ENCODE measurements at regions not wholly inside any gene's neighbourhood (a gene's known extent, or its start where the extent isn't known, plus 50 kb on each side); places are given as distances from the start of the nearest gene placed in this dataset.
"Not testable (repeated sequence)": the region's sequence is repeated elsewhere in the genome, so short reads cannot be mapped to it uniquely, and the experiment has no call there.

DNA sequence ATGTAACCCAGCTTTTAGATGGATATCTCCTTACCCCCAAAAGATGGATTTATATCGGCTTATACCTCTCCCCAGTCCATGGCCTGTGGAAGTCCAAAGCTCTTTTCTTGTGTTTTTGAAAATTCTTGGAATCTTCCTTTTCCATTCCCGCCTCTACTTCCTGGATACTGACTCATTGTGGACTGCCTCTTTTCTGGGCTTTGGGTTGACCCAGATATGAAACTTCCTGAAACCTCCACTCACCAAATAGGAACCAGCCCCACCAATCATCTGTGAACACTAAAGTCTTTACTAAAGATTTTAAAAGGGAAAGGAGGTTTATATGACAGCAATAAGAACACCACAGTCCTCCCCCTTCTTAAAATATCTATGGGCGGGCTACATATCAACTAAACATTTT is 163.4 kb upstream of the SYN3 start:
- no peak for DNase-seq

DNA sequence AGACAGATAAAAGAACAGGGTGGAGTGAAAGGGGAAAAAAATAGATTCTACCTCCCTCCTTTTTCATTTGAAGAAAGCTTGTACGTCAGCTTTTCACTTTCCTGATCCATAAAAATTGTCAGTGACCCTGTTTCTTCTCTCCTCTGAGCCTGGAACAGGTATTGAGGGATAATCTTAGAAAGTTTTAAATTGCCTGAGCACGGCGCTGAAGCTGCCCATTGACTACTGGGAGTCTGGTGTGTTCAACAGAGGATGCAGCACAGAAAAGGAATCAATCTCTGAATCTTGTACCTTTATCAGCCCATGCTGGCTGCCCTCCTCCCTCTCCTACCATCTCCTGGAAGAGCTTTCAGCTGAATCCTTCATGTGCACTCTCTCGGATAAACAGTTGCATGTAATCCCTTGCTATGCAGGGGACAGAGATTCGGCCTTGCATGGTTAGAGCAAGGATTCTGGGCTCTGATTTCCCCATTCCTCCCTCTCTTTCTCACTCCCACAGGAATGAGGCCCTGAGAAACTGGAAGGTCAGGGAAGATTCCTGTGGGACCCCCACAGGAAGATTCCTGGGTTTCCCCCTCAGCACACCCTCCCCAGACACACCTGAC is 162.4 kb upstream of the SYN3 start:
- no peak for DNase-seq

DNA sequence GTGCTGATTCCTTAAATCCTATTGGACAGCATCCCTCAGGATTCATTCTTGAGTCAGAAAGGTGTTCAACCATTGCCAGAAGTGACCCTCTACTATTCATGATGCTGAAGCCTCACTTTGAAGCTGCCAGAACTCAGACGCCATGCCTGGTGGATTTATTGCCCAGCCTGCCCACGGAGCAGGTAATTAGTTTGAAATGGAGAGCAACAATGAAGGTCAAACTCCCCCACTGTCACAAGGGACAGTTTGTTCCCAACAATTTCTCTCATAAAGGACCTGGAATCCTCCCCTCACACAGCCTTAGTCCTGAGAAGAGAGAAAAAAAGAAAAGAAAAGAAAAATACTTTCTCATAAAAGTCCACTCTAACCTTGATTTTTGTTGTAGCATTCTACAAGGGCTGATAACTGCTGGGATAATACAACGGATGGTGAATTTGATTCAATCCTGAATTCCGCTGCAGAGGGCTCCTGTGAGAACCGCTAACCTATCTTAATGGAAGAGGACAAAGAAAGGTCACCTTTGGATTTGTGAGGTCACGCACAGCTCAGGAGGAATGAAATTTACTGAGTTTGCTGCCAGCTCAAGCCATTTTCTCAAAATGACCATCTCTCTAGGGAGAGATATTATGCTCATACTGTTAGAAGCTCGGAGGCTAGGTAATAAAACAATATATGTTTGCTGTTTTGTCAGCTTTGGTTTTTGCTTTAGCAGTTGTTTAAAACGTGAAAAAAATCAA is 161.6 kb upstream of the SYN3 start:
- DNase-seq, result no peak

DNA sequence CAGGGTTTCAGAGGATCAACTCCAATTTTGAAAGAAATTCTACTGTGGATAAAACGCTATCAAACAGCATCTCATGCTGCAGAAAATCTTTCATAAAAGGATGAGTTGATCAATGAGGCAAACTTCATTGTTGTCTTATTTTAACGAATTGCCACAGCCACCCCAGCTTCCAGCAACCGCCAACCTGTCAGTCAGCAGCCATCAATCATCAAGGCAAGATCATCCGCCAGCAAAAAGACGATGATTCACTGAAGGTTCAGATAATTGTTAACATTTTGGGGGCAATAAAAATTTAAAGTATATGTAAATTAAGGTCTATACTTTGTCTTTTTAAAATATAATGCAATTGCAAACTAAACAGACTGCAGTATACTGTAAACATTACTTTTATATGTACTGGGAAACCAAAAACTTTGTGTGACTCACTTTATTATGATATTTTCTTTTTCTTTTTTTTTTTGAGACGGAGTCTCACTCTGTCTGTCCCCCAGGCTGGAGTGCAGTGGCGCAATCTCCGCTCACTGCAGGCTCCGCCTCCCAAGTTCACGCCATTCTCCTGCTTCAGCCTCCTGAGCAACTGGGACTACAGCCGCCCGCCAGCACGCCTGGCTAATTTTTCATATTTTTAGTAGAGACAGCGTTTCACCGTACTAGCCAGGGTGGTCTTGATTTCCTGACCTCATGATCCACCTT is 155.3 kb upstream of the SYN3 start:
- no peak for DNase-seq

DNA sequence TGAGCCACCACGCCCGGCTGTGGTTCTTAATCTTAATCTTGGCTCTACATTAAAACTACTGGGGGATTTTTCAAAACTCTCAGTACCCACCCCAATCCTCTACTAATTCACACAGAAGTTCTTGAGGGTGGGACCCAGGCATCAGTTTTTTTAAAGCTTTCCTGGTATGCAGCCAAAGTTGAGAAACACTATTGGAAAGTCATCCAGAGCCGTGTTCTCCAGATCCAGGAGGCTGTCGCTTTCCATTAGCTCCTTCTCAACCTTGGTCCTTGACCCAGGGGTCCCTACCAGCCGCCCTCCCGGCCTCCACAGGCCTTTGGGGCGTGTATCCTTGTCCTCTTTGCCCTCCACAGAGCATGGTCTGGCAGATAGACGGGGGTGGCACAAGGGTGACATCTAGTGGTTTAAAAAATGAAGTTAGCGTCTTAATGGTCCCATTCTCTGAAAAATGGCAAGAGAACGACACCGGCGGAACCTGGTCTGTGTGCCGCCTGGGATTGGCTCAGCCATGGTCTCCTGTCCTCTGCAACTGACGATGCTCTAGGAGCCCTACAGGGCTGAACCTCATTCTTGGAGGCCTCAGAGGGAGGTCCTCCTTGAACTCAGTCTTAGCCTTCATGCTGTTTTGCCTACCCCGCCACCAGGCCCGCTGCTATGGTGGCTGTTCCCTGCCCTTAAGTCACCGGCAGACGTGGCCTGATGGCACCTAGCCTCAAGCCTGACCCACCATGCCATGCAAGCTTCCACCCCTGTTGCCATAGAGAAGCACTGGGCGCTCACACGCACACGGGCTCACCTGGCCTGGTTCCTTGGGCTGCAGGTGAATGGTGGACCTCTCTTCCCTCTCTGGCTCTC is 152.0 kb upstream of the SYN3 start:
- DNase-seq, result no peak

DNA sequence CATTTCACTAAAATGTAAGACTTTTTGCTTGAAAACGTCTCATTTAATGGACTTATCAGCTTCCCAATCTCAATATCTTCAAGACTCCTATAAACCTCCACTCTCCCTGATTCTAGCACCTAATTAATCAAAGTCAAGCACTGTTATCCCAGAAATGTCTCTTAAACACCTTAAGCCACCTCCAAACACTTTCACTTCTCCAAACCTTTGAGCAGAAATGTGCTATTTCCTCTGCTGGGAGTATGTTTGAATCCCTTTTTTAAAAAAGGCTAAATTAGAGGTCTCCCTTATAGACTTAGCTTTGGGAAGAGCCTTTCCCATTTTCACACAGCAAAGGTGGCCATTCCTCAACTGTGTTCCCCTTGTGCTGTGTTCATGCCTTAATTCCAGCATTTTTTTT is 146.2 kb upstream of the SYN3 start:
- no peak for DNase-seq

DNA sequence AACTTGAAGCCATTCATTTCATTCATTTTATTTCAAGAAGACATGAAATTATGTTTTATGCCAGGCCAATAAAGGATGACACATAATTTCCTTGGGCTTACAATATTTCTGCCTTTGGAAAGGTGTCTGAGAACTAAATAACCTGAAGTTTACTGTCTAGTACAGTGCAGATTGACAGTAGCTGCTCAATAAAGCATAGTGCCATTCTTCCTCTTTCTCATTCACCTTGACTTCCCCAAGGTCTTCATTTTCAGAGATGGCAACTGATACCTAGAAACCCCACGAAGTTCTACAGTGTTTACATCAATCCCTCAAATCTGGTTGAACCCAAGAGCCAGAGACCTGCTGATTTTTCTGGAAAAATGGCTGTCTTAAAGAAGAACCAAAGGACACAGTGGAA is 144.3 kb upstream of the SYN3 start:
- DNase-seq, result no peak

DNA sequence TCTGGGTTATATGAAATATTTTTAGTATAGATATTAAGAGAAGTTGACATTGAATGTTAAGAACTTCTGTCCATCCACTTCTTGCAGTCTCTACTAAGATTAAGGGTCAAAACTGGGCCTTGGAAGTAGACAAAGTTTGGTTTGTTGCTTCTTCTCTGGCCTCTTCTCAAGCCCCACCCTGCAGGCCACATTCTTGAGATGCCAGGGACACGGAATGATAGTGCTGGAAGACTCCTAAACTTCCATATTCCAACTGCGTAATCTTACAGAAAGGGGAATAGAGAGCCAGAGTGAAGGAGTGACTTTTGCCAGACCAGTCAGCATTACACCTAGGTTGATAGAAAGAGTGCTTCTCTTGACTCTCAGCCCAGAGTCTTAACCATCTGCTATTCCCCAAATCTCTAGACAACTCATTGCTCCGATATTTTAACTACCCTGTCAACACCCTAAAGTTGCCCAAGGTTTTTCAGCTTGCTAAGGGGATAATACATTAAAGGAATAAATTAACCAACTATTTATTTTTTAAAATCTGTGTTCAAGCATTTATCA is 136.4 kb upstream of the SYN3 start:
- DNase-seq, result no peak

DNA sequence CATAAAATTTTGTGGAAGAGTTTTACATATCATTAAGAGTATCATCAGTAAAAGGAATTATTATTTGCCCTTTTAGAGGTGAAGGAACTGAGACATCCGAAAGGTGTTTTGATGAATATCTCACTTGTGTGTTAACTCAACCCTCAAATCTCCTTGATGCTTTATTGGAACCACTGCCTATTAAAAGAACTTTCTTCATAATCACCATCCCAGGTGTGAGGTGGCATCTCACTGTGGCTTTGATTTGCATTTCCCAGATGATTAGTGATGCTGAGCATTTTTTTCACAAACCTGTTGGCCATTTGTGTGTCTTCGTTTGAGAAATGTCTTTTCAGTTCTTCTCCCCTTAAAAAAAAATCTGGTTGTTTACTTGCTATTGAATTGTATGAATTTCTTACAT is 134.0 kb upstream of the SYN3 start:
- DNase-seq, result no peak

DNA sequence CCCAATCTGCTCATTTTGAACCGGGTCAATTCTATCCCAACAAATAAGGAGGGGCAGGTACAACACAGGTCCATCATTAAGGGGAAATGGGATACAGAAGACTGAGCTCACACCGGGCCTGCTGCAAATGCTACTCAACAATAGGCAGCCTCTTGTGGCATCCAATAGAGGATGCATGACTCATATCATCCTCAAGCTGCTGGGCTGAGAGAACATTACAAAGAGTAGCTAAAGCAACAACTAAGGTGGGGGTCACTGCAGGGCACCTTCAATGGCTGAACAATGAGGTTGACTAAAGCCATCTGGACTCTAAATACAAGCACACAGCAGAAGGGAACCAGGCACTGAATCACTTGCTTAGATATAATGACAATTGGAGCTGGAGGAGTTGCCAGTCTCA is 130.1 kb upstream of the SYN3 start:
- DNase-seq, result no peak

DNA sequence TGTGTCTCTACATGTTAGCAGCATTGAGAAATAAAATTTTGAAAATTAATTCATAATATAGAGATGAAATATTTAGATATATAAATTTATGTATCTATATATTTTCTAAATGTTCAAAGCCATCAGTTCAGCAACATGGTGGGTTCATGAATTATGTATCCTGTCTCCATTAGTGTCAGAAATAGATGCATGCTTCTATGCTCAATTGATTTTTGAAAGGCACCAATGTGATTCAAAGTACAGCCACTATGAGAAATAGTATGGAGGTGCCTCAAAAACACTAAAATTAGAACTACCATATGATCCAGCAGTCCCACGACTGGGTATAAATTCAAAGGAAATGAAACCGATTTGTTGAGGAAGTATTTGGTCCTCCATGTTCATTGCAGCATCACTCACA is 128.6 kb upstream of the SYN3 start:
- no peak for DNase-seq

DNA sequence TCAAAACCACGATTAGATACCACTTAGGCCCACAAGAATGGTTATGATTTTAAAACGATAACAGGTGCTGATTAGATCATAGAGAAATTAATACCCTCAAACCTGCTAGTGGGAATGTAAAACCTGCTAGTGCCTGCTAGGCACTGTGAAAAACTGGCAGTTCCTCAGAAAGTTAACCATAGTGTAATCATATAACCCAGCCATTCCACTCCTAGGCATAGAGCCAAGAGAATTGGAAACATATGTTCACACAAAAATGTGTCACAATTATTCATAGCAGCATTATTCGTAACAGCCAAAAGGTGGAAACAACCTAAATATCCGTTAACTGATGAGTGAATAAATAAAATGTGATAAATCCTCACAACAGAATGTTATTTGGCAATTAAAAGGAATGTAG is 122.2 kb upstream of the SYN3 start:
- DNase-seq, result no peak

DNA sequence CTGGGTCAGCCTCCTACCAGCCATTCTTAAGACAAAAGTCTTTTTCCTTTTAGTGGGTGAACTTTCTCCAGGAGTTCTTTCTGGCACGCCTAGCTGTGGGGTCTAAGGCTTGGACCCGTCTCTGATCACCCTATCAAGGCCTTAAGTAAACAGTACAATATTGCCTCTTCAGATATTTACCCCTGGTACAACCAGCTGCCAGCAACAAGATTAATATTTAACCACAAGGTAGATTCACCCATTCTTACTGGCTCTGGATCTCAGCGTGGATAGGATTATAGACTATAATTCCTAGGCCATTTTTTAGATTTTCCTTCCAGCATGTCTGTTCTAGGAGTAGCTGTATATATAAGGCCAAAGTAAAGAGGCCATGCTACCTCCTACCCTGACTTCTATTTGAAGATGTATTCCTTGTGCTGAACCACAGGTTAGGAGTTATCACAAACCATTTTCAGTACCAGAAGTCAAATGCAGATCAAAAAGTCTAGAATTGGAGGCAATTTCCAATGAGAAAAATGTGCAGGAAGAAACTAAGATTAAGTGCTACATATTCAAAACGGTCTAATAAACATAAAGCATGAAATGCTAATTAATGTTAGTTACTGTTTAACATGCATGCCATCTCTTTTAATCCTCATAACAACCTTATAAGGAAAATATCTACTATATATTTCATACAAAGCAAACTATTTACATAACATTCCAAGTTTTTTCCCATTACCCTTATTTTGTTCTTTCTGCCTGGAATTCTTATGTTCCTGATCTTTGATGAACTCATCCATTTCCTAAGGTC is 110.0 kb upstream of the SYN3 start:
- DNase-seq, result no peak

DNA sequence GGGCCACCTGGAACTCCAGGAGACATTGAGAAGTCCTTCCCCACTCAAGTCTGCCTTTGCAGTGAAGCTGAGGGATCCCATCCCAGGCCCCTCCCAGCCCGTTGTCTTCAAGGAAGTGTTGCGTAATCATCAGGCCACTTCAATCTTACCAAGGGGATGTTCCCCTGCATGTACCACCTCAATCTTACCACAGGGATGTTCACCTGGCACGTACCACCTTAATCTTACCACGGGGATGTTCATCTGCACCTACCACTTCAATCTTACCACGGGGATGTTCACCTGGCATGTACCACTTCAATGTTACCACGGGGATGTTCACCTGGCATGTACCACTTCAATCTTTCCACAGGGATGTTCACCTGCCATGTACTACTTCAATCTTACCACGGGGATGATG is 108.0 kb upstream of the SYN3 start:
- no peak for DNase-seq

DNA sequence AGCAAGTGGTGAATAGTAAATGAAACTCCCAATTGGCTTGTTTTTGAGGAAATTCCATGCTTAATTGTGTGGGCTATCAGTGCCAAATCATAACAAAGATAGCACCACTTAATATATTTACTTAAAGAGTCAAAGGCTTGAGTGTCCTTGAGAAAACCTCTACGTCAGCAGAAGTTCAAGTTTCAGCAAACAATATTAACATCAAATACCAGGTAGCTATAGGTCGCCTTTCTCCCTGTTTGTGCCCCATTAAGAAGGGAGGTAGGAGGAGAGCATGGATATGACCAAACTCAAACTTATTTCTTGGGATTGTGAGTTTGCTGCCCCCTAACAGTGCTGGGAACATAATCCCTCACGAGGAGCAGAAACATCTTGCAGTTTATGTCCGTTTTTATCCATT is 105.6 kb upstream of the SYN3 start:
- DNase-seq, result no peak

DNA sequence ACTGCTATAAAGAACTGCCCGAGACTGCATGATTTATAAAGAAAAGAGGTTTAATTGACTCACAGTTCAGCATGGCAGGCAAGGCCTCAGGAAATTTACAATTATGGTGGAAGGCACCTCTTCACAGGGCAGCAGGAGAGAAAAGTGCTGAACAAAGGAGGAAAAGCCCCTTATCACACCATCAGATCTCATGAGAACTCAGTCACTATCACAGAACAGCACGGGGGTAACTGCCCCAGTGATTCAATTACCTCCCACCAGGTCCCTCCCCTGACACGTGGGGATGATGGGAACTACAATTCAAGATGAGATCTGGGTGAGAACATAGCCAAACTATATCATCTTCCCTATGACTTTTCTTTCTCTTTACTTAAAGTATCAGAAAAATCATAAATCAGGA is 104.0 kb upstream of the SYN3 start:
- no peak for DNase-seq

DNA sequence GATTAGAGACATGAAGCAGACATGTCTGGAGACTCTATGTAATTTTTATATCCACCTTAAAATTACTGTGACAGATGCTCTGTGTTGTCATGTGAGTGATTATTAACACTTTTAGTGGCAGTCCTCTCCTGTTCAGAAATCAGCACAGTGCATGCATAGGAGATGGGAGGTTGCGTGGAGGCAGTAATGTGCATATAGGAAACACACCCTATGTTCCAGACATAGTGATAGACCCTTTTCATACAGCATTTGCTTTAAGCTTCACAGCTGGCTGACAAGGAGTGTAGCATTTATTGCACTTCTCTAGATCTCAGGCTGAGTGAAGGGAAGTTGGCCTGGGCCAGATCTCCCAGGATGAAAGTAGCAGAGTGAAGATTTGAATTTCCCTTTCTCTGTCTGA is 102.3 kb upstream of the SYN3 start:
- no peak for DNase-seq

DNA sequence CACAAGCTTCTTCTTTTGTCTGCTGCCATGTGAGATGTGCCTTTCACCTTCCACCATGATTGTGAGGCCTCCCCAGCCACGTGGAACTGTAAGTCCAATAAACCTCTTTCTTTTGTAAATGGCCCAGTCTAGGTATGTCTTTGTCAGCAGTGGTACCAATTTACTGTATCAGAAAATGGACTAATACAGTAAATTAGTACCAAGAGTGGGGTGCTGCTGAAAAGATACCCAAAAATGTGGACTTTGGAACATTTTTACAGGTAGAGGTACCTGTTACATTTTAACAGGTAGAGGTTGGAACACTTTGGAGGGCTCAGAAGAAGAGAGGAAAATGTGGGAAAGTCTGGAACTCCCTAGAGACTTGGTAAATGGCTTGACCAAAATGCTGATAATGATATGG is 96.8 kb upstream of the SYN3 start:
- not testable (repeated sequence) for DNase-seq

DNA sequence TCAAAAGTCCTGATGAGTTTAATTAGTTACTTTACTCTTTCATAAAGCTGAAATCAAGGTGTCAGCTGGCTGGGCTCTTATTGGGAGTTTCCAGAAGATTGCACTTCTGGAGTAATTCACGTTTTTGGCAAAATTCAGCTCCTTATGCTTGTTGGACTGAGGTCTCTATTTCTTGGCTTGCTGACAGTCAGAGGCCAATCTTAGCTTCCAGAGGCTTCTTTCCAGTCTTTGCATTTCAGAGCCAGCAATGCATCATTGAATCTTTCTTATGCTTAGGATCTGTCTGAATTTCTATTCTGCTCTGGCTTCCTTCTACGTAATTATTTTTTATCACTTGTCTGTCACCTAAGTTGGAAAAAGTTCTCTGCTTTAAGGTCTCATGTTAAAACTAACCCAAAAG is 91.4 kb upstream of the SYN3 start:
- no peak for DNase-seq

DNA sequence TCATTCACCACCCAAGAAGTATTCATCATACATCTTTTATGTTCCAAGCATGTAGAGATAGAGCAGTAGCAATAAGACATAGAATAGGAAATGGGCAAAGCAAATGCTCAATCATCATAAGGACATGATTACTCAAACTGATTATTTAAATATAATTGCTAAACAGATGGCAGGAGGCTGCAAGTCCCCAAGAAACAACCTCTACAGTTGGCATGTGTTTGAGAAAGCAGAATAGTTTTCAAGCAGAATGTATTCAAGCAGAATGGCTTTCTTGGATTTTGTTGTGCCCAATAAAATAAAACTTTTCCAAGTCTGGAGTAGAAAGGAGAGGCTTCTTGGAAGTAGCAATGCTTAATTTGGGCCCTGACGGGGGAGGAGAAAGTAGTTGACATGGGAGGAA is 86.5 kb upstream of the SYN3 start:
- DNase-seq, result no peak

DNA sequence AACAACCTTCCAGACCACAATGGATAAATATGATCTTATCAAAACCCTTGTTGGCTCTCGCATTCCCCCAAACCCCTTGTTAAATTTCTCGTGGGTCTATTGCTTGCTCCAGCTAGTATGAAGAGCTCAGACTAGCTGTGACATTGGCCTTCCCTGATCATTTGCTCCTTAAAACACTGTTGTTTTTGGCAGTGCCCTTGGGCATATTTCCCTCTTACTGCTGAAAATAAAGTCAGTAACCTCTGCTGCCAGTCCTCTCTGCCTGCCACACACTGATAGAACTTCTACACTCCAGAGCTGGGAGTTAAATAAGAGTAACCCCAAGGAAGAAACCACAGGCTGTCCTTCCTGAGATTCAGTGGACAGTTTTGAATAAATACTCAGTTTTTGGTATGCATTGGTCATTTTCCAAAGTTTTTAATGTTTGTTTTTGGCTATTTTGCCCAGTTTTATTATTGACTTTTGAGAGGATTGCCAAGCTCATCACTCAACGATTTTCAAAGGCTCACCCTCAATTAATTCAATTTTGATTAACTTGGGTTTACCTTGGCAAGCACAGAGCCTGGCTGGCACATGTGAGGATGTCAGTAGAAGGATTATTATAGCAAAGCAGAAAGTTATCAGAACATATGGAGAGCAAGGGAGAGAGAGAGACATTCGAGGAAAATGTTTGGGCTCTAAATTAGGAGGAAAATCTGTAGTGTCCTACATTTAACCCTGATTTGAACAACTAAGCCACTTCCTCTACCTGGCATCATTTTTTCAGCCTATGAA is 84.3 kb upstream of the SYN3 start:
- DNase-seq, result no peak

DNA sequence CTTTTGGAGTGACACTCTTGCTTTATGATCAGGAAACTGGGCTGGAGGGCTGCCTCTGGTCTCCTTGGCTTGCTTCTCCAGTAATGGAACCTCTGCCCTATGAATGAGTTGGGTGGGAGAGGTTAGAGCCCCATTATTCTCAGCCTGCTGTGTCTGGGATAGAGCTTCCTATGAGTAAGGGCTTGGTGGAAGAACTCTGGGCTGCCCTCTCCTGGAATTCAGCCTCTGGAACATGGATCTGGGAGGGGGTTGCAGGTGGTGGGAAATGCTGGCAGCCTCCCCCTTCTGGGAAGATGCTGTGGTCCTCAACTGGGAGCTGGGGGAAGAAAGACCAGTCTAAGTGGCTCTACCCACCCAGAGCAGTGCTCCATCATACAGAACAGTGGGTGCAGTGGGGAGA is 81.8 kb upstream of the SYN3 start:
- DNase-seq, result no peak
